Tibial artery (tissue), 4 donors: ENCODE measurements at regions not wholly inside any gene's neighbourhood (a gene's known extent, or its start where the extent isn't known, plus 50 kb on each side); places are given as distances from the start of the nearest gene placed in this dataset.

Experiments used
- DNase-seq, 2 donors: peaks; one replicate each; pipeline ENCODE4 v3.0.0-alpha.2; 2019
- H3K27ac ChIP-seq, 2 donors: fragments of 200-600 bp; sonication (generic) in 1 of 2; 1 replicate in 1 of 2; 2 replicates in 1 of 2; pipeline ENCODE4 v1.5.1; 2018 to 2019; ENCODE audit warnings: mild to moderate bottlenecking in 1 of 2
- H3K27me3 ChIP-seq, 2 donors: fragments of 200-600 bp; sonication (generic) in 1 of 2; one replicate each; pipeline versions ENCODE4 v1.5.1 to v1.6.0; 2016 to 2019
- H3K36me3 ChIP-seq, 3 donors: fragments of 200-600 bp; sonication (generic) in 2 of 3; one replicate each; pipeline ENCODE4 v1.5.1; 2016 to 2019; ENCODE audit warnings: mild to moderate bottlenecking in 2 of 3
- H3K4me1 ChIP-seq, 4 donors: fragments of 200-600 bp; sonication (generic) in 2 of 4; 1 replicate in 3 of 4; 2 replicates in 1 of 4; pipeline ENCODE4 v1.5.1; 2016 to 2019
- H3K4me3 ChIP-seq, 2 donors: fragments of 200-600 bp; sonication (generic) in 1 of 2; 1 replicate in 1 of 2; 2 replicates in 1 of 2; pipeline ENCODE4 v1.5.1; 2018 to 2019; ENCODE audit warnings: mild to moderate bottlenecking in 2 of 2
- H3K9me3 ChIP-seq, 3 donors: fragments of 200-600 bp; sonication (generic) in 1 of 3; one replicate each; pipeline ENCODE4 v1.5.1; 2016 to 2019
- CTCF ChIP-seq, 2 experiments: fragments of 200-600 bp in 1 of 2; fragments of 450-650 bp in 1 of 2; IDR thresholded peaks; one replicate each; pipeline ENCODE4 v1.5.1; 2017 to 2019; ENCODE audit warnings: antibody characterized with exemption in 2 of 2, mild to moderate bottlenecking in 1 of 2, moderate library complexity in 1 of 2
- intact Hi-C: fragments of 100-400 bp; cut with DNase I; formaldehyde crosslinking; loops from one replicate; pipeline ENCODE4 v1.15.0; 2023; ENCODE audit warnings: low total_unique reads

GRCh38 chr6:105564121-105564902 is 161.4 kb upstream of the PREP start:
- Histone ChIP-seq H3K4me3 (no peak overlapping the region), H3K27ac (no peak overlapping the region), H3K4me1 (no peaks in the 10 kb centered on the region), H3K9me3 (no peaks in the 10 kb centered on the region), H3K27me3 (no peaks in the 10 kb centered on the region), H3K36me3 (no peaks in the 10 kb centered on the region)
- intact Hi-C loops: no loop called here
- no peak for TF ChIP-seq CTCF (IDR thresholded peaks at IDR 0.05)
- no peak for DNase-seq

DNA sequence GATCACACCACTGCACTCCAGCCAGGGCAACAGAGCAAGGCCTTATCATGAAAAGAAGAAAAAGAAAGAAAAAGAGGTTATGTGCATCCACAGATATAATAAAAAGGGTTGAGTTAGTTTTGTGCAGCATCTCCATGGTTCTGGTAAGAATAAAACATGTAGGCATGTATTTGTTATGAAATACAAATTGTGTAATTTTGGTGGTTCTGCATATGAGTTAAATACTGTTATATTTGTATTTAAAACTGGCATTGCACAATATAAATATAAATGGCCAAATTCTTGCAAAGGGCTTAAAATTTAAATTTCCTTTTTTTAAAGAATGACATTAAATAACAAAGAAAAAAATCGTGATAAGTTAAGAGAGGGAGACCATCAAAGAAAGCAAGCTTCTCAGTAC is 159.1 kb upstream of the PREP start:
- TF ChIP-seq CTCF (IDR thresholded peaks at IDR 0.05): no peak
- Histone ChIP-seq H3K27ac (no peak overlapping the region), H3K4me3 (no peak overlapping the region), H3K9me3 (no peaks in the 10 kb centered on the region), H3K27me3 (no peaks in the 10 kb centered on the region), H3K36me3 (no peaks in the 10 kb centered on the region), H3K4me1 (no peaks in the 10 kb centered on the region)
- intact Hi-C loops: no loop called here
- DNase-seq: no peak

GRCh38 chr6:105561486-105561885 is 158.6 kb upstream of the PREP start:
- Histone ChIP-seq H3K36me3 (no peaks in the 10 kb centered on the region), H3K27ac (no peak overlapping the region), H3K27me3 (no peaks in the 10 kb centered on the region), H3K4me3 (no peak overlapping the region), H3K9me3 (no peaks in the 10 kb centered on the region), H3K4me1 (no peaks in the 10 kb centered on the region)
- DNase-seq: no peak
- TF ChIP-seq CTCF (IDR thresholded peaks at IDR 0.05): no peak
- intact Hi-C loops: no loop called here

- Histone ChIP-seq H3K9me3 (no peaks in the 10 kb centered on the region), H3K36me3 (no peaks in the 10 kb centered on the region), H3K4me1 (no peaks in the 10 kb centered on the region), H3K27ac (no peak overlapping the region), H3K27me3 (no peaks in the 10 kb centered on the region), H3K4me3 (no peak overlapping the region)
- no peak for DNase-seq
- no peak for TF ChIP-seq CTCF (IDR thresholded peaks at IDR 0.05)
- intact Hi-C loops: no loop called here
Measured at GRCh38 chr6:105560611-105561066, 157.8 kb upstream of the PREP start.

- H3K9me3 ChIP-seq: no peaks in the 10 kb centered on the region
- TF ChIP-seq CTCF (IDR thresholded peaks at IDR 0.05): no peak
- H3K36me3 ChIP-seq: no peaks in the 10 kb centered on the region
- intact Hi-C loops: no loop called here
- no peaks in the 10 kb centered on the region for H3K27me3 ChIP-seq
- no peak overlapping the region for H3K27ac ChIP-seq
- H3K4me1 ChIP-seq: no peaks in the 10 kb centered on the region
- DNase-seq: no peak
- no peak overlapping the region for H3K4me3 ChIP-seq
Measured at GRCh38 chr6:105557291-105557690, 154.4 kb upstream of the PREP start.
